HEK293T (cell line): ENCODE measurements at regions not wholly inside any gene's neighbourhood (a gene's known extent, or its start where the extent isn't known, plus 50 kb on each side); places are given as distances from the start of the nearest gene placed in this dataset.

ENCODE experiments used
- FOXK2 ChIP-seq: fragments of 450-650 bp; IDR thresholded peaks from 2 replicates; pipeline ENCODE4 v1.6.1; 2016; ENCODE audit warnings: mild to moderate bottlenecking
- TARDBP ChIP-seq: fragments of 450-650 bp; IDR thresholded peaks from 2 replicates; pipeline ENCODE4 v1.6.1; 2016

- no peak for TF ChIP-seq FOXK2
- no peak for TF ChIP-seq TARDBP
Observed at GRCh38 chr14:46401066-46401465, 250.5 kb downstream of the RPL10L start.
